GM19239 (cell line): ENCODE measurements at regions not wholly inside any gene's neighbourhood (a gene's known extent, or its start where the extent isn't known, plus 50 kb on each side); places are given as distances from the start of the nearest gene placed in this dataset.

Source experiments
- DNase-seq: peaks from one replicate; pipeline ENCODE4 v3.0.0; 2011; ENCODE audit warnings: low spot score; ENCODE audit not compliant: insufficient read length
- FAIRE-seq: peaks from 2 replicates; lab custom pipeline; 2011; peaks lifted over from hg19 to GRCh38; lab: Jason Lieb, UNC

DNA sequence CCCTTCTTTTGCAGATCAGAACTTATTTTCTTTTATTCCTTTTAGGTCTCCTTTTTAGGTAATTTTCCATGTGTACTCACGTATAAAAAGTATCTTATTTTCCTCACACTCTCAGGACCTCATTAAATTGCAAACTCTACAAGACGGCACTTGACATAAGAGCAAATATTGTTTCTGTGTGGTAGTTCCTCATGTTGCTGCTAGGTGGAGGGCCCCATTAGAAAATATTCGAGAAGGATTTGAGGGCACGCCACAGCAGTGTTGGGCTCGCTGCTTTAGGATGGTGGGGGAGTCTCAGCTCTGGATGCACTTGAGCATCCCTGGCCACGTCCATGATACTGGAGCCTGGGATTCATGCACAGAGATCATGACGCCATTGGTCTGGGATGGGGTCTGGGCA is 64.9 kb upstream of the ZFP64 start:
- DNase-seq, result no peak
- no peak for FAIRE-seq

- DNase-seq (no peak), FAIRE-seq (no peak)
These were observed 61.1 kb upstream of the ZFP64 start for GRCh38 chr20:52252664-52253063.

DNA sequence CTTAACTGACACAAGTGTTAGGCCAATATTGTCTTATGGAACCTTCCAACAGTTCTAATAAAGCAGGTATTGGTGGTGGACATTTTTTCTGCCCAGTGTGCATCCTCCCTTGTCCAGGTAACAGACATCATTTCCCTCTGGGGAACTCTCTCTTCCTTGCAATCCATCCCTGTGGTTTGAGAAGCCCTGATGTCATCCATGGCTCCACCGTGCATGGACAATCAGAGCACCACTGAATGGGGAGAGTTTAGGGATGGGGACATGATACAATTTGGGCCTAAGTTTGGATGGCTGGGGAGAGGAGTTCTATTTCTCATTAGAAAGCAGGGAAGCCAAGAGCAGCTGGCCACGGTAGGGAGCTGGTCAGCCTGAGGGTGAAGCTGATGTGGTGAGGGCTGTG is 60.2 kb upstream of the ZFP64 start:
- FAIRE-seq (no peak), DNase-seq (no peak)

- DNase-seq (no peak), FAIRE-seq (no peak)
These were observed 59.6 kb upstream of the ZFP64 start for GRCh38 chr20:52251136-52251700.

GRCh38 chr20:52247548-52247947 is 56.0 kb upstream of the ZFP64 start:
- no peak for FAIRE-seq
- DNase-seq, result no peak

GRCh38 chr20:52246366-52246765 is 54.8 kb upstream of the ZFP64 start:
- DNase-seq (no peak), FAIRE-seq (peak; percentile 74)

DNA sequence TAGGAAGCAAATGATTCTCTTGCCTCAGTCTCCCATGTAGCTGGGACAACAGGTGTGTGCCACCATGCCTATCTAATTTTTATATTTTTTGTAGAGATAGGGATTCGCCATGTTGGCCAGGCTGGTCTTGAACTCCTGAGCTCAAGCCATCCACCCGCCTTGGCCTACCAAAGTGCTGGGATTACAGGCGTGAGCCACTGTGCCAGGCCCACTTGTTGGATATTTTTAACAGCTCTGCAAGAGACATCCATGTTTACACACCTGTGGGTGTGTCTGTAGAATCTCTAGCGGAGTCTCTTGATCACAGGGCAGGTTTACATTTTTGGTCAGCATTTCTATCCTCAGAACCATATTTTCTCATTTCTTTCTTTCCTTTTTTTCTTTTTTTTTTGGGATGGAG is 53.1 kb upstream of the ZFP64 start:
- no peak for FAIRE-seq
- DNase-seq, result no peak

DNA sequence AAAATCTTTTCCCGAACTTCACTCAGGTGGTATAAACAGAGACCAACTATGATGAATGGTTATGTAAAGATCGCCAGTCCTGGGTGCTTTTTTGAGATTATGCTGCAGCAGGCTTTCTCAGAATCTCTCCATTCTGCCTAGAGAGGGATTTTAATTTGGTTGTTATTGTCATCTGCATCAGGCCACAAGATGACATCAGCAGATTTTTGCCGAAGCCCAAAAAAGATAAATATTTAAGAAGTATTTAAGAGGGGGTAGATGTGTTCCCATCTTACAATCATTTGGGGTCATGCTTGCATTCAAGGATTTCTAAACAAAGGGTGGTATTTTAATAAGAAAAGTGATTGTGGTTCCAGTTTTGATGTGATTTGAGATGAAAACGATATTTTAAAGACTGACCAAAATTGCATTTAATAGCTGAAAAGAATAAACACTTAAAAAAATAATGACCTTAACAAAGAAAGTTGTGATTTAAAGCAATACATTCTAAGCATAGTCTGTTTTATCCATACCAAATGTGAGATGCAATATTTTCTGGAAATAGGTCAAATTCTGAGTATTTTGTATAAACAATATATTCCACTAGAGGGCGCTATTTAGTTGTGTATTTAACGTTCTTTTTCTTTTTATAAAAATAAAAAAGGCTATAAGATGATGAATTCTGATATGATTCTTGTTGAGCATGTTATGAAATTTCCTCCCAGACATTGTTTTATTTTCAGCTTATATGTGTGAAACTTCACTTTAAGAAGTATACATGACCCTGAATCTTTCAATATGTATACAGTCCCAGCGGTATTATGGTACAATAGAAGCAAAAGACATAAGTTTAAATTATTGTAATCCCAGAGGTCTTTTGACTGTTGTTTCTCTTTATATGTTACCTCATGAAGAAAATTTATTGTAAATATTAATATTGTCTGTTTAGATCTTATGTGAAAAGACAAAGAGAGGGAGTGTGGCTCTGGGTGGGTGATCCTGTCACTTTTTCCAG is 51.0 kb upstream of the ZFP64 start:
- no peak for DNase-seq
- peak; percentile 66 for FAIRE-seq
